Endothelial cell (in vitro differentiated cells): ENCODE measurements at regions not wholly inside any gene's neighbourhood (a gene's known extent, or its start where the extent isn't known, plus 50 kb on each side); places are given as distances from the start of the nearest gene placed in this dataset.

Experiments
- DNase-seq: peaks from one replicate; pipeline ENCODE4 v3.0.0; 2021; ENCODE audit warnings: low spot score
- H3K27ac Mint-ChIP-seq: one replicate; pipeline ENCODE4 v1.8.0; 2021; ENCODE audit warnings: mixed read lengths, inconsistent platforms; ENCODE audit not compliant: unreplicated experiment
- H3K27me3 Mint-ChIP-seq: one replicate; pipeline ENCODE4 v1.8.0; 2021; ENCODE audit warnings: mild to moderate bottlenecking, moderate library complexity, mixed read lengths, inconsistent platforms; ENCODE audit not compliant: unreplicated experiment
- H3K36me3 Mint-ChIP-seq: one replicate; pipeline ENCODE4 v1.8.0; 2021; ENCODE audit warnings: mild to moderate bottlenecking, low read depth, mixed read lengths, inconsistent platforms; ENCODE audit not compliant: unreplicated experiment
- H3K4me1 Mint-ChIP-seq: one replicate; pipeline ENCODE4 v1.8.0; 2021; ENCODE audit warnings: mild to moderate bottlenecking, mixed read lengths, inconsistent platforms; ENCODE audit not compliant: unreplicated experiment
- H3K4me3 Mint-ChIP-seq: one replicate; pipeline ENCODE4 v1.8.0; 2021; ENCODE audit warnings: mild to moderate bottlenecking, mixed read lengths, inconsistent platforms; ENCODE audit not compliant: unreplicated experiment
- H3K9me3 Mint-ChIP-seq: one replicate; pipeline ENCODE4 v1.8.0; 2021; ENCODE audit warnings: mixed read lengths, inconsistent platforms; ENCODE audit not compliant: unreplicated experiment
- CTCF ChIP-seq: fragments of 200-600 bp; sonication (generic); IDR thresholded peaks from one replicate; pipeline ENCODE4 v1.5.0; 2021; ENCODE audit warnings: antibody characterized with exemption; ENCODE audit not compliant: unreplicated experiment

- Mint-ChIP-seq H3K9me3 (no peaks in the 10 kb centered on the region), H3K27me3 (peaks cover 3% of the 10 kb centered on the region), H3K4me1 (no peaks in the 10 kb centered on the region), H3K27ac (no peak overlapping the region), H3K36me3 (no peaks in the 10 kb centered on the region), H3K4me3 (no peak overlapping the region)
- DNase-seq: no peak
- no peak for TF ChIP-seq CTCF
Observed at GRCh38 chr2:5234563-5234962, 457.6 kb upstream of the SOX11 start.

GRCh38 chr2:5235701-5236100, 456.5 kb upstream of the SOX11 start:
- DNase-seq: no peak
- H3K4me3 Mint-ChIP-seq: no peak overlapping the region
- no peak overlapping the region for H3K27ac Mint-ChIP-seq
- no peaks in the 10 kb centered on the region for H3K36me3 Mint-ChIP-seq
- H3K27me3 Mint-ChIP-seq: peaks cover 3% of the 10 kb centered on the region
- no peak for TF ChIP-seq CTCF
- no peaks in the 10 kb centered on the region for H3K4me1 Mint-ChIP-seq
- no peaks in the 10 kb centered on the region for H3K9me3 Mint-ChIP-seq

- Mint-ChIP-seq H3K27ac (no peak overlapping the region), H3K4me3 (no peak overlapping the region), H3K27me3 (peaks cover 3% of the 10 kb centered on the region), H3K9me3 (no peaks in the 10 kb centered on the region), H3K4me1 (no peaks in the 10 kb centered on the region), H3K36me3 (no peaks in the 10 kb centered on the region)
- no peak for DNase-seq
- TF ChIP-seq CTCF: no peak
Observed at GRCh38 chr2:5236249-5236648, 455.9 kb upstream of the SOX11 start.

GRCh38 chr2:5242751-5243150, 449.4 kb upstream of the SOX11 start:
- Mint-ChIP-seq H3K27ac (no peak overlapping the region), H3K27me3 (no peaks in the 10 kb centered on the region), H3K4me3 (no peak overlapping the region), H3K9me3 (no peaks in the 10 kb centered on the region), H3K36me3 (no peaks in the 10 kb centered on the region), H3K4me1 (no peaks in the 10 kb centered on the region)
- no peak for TF ChIP-seq CTCF
- DNase-seq: no peak

GRCh38 chr2:5250482-5250881, 441.7 kb upstream of the SOX11 start:
- H3K27ac Mint-ChIP-seq: peak overlapping the region; percentile 10
- no peak for DNase-seq
- H3K9me3 Mint-ChIP-seq: peaks cover 8% of the 10 kb centered on the region
- no peak for TF ChIP-seq CTCF
- no peaks in the 10 kb centered on the region for H3K36me3 Mint-ChIP-seq
- H3K4me1 Mint-ChIP-seq: no peaks in the 10 kb centered on the region
- H3K4me3 Mint-ChIP-seq: no peak overlapping the region
- no peaks in the 10 kb centered on the region for H3K27me3 Mint-ChIP-seq
